SH-SY5Y (cell line): ENCODE measurements at regions not wholly inside any gene's neighbourhood (a gene's known extent, or its start where the extent isn't known, plus 50 kb on each side); places are given as distances from the start of the nearest gene placed in this dataset.

Source experiments
- GATA2 ChIP-seq: IDR thresholded peaks from 2 replicates; pipeline ENCODE4 v1.6.1; 2011; ENCODE audit warnings: mild to moderate bottlenecking, low read depth, low read length
- GATA3 ChIP-seq: IDR thresholded peaks from 2 replicates; pipeline ENCODE4 v1.6.1; 2011; ENCODE audit warnings: low read depth, mild to moderate bottlenecking, low read length, moderate library complexity

DNA sequence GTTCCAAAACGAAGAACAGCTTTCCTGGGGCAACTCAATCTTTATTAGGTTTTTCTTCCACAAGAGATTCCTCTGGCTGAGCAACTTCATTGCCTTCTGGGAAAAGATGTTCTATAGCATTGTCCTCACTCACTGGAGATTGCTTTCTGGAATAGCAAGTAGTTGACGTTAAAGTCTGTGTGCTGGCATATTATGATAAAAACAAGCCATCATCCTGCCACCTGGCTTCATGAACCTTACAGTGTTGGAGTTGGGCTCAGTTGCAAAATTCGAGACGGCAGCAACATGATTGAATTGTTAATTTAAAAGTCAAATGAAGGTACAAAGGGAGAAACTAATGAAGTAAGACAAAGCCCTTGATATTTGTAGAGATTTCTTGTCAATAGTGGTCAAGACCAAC, 140.5 kb upstream of the PEX5L start:
- TF ChIP-seq GATA2 (no peak), GATA3 (no peak)

- TF ChIP-seq GATA3 (no peak), GATA2 (no peak)
Measured at GRCh38 chr3:180179562-180179961, 142.8 kb upstream of the PEX5L start.

GRCh38 chr3:180180795-180181194, 144.1 kb upstream of the PEX5L start:
- TF ChIP-seq GATA2: no peak
- no peak for TF ChIP-seq GATA3

GRCh38 chr3:180181387-180181786, 144.7 kb upstream of the PEX5L start:
- TF ChIP-seq GATA2 (no peak), GATA3 (no peak)

DNA sequence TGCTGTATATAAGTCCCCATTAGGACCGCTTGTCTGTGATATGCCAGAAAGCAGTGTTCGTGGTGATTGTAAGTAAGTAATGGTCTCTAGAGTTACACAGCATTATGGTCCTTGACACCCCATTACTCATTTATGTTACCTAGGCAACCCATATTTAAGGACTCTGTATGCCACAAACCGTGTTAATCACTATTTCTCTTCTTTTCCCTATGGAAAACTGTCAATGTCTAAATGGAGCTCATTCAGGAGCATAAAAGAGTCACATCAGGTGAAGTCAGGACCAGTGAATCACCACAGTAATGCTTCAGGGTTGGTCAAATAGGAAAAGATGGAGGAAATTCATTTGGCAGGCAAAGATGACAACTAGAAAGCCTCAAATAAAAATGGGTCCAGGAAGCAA, 146.6 kb upstream of the PEX5L start:
- TF ChIP-seq GATA3 (no peak), GATA2 (no peak)

DNA sequence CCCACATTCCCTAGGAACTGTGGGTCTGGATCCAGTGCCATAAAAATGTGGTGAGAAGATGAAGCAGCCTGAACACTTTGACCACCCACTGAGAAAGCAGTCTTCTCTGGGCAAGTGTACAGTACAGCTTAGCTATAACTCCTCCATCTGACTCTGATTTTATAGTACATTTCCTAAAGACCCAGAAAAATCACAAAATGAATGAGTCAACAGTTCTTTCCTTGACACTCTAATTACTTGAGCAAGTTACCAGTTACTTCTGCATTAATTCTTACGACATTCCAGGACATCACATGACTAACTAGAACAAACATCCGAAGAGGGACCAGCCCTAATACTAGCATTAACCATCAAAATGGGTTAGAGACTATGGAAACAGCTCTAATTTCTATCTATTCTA, 148.1 kb upstream of the PEX5L start:
- TF ChIP-seq GATA3: no peak
- no peak for TF ChIP-seq GATA2

- TF ChIP-seq GATA3: no peak
- TF ChIP-seq GATA2: no peak
Measured at GRCh38 chr3:180185650-180186049, 148.9 kb upstream of the PEX5L start.

DNA sequence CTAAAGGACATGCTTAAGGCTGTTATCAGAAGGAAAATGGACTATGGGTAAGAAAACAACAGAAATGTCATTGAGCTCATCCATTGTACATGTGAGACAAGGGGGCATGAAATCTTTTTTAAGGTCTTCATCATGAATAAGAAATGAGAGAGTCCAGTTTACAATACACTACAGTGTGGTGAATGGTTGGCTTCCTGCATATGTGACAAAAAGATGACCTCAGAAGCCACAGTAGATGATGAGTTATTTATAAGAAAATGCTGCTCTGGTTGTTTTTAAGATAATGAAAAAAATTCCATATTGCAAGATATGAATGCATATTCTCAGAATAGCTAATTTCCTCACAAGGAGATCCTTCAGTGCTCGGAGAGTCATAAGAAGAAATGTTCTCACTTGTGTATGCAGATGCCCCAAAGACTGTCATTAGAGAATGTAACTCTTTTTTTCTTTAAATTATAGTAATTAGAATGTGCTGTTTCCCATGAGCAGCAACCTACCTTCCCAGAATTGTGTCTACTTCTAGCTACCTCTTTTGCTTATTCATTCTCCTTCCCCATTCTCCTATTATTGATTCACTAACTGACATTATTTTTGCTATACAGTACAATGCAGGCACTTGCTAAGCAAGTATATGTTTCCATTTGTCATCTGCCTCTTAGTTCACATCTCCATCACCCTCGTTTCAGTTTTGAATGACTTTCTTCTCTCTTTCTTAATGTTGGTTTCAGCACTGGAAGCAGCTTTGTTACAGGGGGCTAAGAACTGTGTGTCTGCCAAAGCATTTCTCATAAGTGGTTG, 152.0 kb upstream of the PEX5L start:
- TF ChIP-seq GATA3: no peak
- no peak for TF ChIP-seq GATA2

GRCh38 chr3:180189310-180189648, 152.5 kb upstream of the PEX5L start:
- TF ChIP-seq GATA2 (no peak), GATA3 (no peak)

GRCh38 chr3:180196658-180197057, 159.9 kb upstream of the PEX5L start:
- TF ChIP-seq GATA2 (no peak), GATA3 (no peak)

DNA sequence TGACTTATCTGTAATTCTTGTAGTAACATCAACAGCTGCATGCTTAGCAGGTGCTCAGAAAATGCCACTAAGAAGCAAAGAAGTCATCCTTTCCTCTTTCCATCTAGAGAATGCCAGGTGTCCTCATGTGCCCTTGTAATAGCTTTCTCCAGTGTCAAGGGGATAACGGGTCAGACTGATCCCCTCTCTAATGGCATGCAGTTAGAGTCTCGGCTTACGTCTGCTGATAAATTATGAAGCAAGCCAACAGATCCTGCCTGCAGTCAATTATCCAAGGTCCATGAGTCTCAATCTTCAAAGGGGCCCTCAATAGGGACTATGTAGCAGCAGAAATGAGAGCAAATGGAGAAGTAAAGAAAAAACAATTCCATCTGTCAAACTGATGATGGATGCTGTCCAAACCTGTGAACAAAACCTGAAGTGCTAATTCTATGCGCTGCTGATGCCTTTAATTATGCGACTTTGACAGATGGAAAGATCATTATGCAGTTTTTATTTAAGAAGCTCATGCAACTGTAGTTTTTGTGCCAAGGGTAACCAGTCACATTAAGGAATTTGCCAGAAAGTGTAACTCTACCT, 162.8 kb upstream of the PEX5L start:
- TF ChIP-seq GATA3: no peak
- no peak for TF ChIP-seq GATA2

DNA sequence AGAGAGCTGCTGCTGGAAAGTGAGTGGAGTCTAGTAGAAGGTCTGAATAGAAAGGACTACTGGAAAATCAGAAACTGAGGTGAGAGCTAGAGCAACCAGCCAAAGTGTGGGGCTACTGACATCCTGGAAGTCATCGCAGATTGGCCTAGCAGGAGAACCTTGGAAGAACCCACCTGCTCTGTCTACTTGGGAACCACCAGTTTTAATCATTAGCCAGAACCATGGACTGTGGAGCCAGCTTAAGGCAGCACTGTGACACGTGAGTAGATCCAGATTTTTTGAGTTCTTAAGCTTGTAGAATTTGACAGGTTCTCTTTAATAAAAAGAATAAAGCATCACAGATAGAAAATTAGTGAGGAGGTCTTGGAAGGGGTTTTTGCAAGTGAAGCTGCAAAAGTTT, 179.1 kb upstream of the PEX5L start:
- no peak for TF ChIP-seq GATA3
- TF ChIP-seq GATA2: no peak

- TF ChIP-seq GATA2 (no peak), GATA3 (no peak)
Measured at GRCh38 chr3:180223268-180223667, 186.5 kb upstream of the PEX5L start.

DNA sequence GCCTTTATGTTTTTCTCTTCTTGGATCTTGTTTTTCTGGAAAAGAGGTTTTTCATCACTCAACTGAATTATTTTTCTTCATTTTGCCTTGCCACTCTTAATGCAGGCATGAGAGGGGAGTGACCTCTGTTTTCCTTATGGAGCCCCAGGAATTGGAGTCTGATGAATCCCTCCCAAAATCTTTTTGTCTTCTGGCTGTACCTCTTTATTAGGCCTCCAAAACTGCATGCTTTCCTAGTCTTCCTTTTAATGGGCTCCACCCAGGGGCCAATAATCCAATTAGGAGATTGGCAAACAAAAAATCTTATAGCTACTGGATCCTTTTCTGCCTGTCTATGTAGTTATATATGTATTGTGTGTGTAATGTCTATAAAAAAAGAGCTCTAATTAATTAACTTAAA, 192.4 kb upstream of the PEX5L start:
- no peak for TF ChIP-seq GATA2
- TF ChIP-seq GATA3: no peak

DNA sequence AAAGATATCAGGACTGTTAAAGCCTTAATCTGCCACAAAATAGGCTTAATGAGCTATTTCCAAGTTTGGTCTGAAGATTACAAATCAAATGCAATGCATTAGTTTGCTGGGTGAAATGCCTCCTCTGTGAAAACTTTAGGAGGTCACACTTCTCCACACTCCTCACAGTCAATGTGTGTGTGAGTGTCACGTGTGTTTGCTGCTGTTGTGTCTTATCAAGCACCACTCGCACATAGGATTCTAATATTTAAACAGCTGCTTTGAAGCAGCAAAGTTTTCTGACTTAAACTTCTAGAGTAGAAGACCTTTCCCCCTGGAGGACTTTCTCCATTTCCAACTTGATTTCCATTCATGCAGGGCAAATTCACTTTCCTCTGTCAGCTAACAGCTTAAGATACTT, 203.2 kb upstream of the PEX5L start:
- TF ChIP-seq GATA2: no peak
- no peak for TF ChIP-seq GATA3
